GM12875 (cell line): ENCODE measurements at regions not wholly inside any gene's neighbourhood (a gene's known extent, or its start where the extent isn't known, plus 50 kb on each side); places are given as distances from the start of the nearest gene placed in this dataset.

Experiments
- H3K4me3 ChIP-seq: one replicate; pipeline ENCODE4 v1.5.1; 2011; ENCODE audit warnings: low read depth, low read length, control low read depth
- CTCF ChIP-seq: IDR thresholded peaks from 2 replicates; pipeline ENCODE4 v1.5.1; 2011; ENCODE audit warnings: low read depth, mild to moderate bottlenecking, control low read depth, inconsistent platforms, low read length, moderate library complexity, borderline replicate concordance; ENCODE audit not compliant: insufficient read depth

- no peak overlapping the region for H3K4me3 ChIP-seq
- TF ChIP-seq CTCF = no peak
Observed at GRCh38 chr9:103899866-103900265, 194.2 kb upstream of the SMC2 start.

- TF ChIP-seq CTCF = no peak
- no peak overlapping the region for H3K4me3 ChIP-seq
Observed at GRCh38 chr9:103900466-103900865, 193.6 kb upstream of the SMC2 start.

GRCh38 chr9:103902263-103902662, 191.8 kb upstream of the SMC2 start:
- TF ChIP-seq CTCF = no peak
- H3K4me3 ChIP-seq = no peak overlapping the region

DNA sequence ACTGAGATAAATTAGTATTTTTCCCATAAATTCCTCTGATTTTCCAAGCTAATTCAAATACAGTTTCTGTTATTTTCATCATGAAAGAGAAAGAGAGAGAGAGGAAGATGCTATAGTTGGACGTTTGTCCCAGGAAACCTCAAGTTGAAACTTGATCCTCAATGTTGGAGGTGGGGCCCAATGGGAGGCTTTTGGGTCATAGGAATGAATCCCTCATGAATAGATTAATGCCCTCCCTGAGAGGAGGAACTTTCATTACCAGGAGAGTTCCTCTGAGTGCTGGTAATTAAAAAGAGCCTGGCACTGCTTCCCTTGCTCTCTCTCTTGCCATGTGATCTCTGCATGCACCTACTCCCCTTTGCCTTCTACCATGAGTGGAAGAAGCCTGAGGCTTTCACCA, 189.9 kb upstream of the SMC2 start:
- H3K4me3 ChIP-seq = no peak overlapping the region
- no peak for TF ChIP-seq CTCF

- no peak overlapping the region for H3K4me3 ChIP-seq
- TF ChIP-seq CTCF = no peak
Observed at GRCh38 chr9:103913899-103914298, 180.2 kb upstream of the SMC2 start.

DNA sequence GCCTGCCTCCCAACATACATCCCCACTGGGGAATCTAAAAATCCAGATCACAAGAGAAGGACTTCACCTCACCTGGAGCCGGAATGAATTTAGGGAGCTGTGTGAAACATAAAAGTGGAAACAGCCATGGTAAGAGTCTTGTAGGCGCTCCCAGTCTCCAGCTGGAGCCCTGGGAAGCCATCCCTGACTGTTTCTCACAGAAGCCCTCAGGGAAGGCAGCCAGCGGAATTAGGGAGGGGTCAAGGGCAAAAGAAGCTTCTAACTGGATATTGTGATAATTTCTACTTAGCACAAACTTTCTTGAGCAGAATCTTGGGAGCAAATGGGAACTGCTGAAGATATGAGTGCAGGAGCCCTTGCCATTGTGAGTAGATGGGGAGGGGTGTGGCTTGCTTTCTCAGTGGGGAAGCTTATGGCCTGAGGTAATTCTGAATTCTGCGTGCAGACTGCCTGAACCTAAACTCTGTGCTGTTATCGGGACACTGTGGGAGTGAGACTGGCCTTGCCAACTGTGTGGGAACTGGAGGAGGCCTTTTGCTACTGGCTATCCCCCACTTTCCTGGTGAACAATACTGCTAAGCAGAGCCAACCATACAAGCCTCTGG, 174.4 kb upstream of the SMC2 start:
- no peak overlapping the region for H3K4me3 ChIP-seq
- TF ChIP-seq CTCF = no peak

GRCh38 chr9:103928442-103928841, 165.7 kb upstream of the SMC2 start:
- no peak overlapping the region for H3K4me3 ChIP-seq
- no peak for TF ChIP-seq CTCF
